Sigmoid colon (tissue), 6 donors: ENCODE measurements at regions not wholly inside any gene's neighbourhood (a gene's known extent, or its start where the extent isn't known, plus 50 kb on each side); places are given as distances from the start of the nearest gene placed in this dataset.
"Not testable (repeated sequence)": the region's sequence is repeated elsewhere in the genome, so short reads cannot be mapped to it uniquely, and the experiment has no call there.

Experiments used
- DNase-seq: peaks from one replicate; pipeline ENCODE4 v3.0.0-alpha.2; 2019
- H3K27ac ChIP-seq, 4 donors: fragments of 200-600 bp; sonication (generic); one replicate each; pipeline ENCODE4 v1.5.1; 2016 to 2019; ENCODE audit warnings: mild to moderate bottlenecking in 1 of 4
- H3K27me3 ChIP-seq, 3 donors: fragments of 200-600 bp; sonication (generic); one replicate each; pipeline ENCODE4 v1.5.1; 2019; ENCODE audit warnings: mild to moderate bottlenecking in 1 of 3
- H3K36me3 ChIP-seq, 4 donors: fragments of 200-600 bp; sonication (generic); one replicate each; pipeline ENCODE4 v1.5.1; 2016 to 2019
- H3K4me1 ChIP-seq, 4 donors: fragments of 200-600 bp; sonication (generic); one replicate each; pipeline ENCODE4 v1.5.1; 2017 to 2019
- H3K4me3 ChIP-seq, 4 donors: fragments of 200-600 bp; sonication (generic); one replicate each; pipeline ENCODE4 v1.5.1; 2017 to 2019; ENCODE audit warnings: mild to moderate bottlenecking in 2 of 4, moderate library complexity in 1 of 4
- H3K9me3 ChIP-seq, 4 donors: fragments of 200-600 bp in 3 of 4; sonication (generic) in 3 of 4; one replicate each; pipeline versions ENCODE4 v1.5.1 to v1.6.1; 2013 to 2019
- EP300 ChIP-seq, 4 donors: sonication (generic); formaldehyde crosslinking; IDR thresholded peaks; one replicate each; pipeline ENCODE4 v1.6.1; 2017; ENCODE audit warnings: antibody characterized with exemption in 4 of 4
- POLR2A ChIP-seq, 2 donors: fragments of 450-650 bp; IDR thresholded peaks; one replicate each; pipeline ENCODE4 v1.6.1; 2016; ENCODE audit warnings: antibody characterized with exemption in 2 of 2, mild to moderate bottlenecking in 2 of 2, moderate library complexity in 2 of 2
- POLR2AphosphoS5 ChIP-seq, 4 donors: sonication (generic); formaldehyde crosslinking; IDR thresholded peaks; one replicate each; pipeline ENCODE4 v1.6.1; 2017; ENCODE audit warnings: antibody characterized with exemption in 4 of 4
- WGBS, 2 donors: extraction: QIAGEN DNeasy Blood & Tissue Kit; methylation state at CpG; one replicate each; pipeline ENCODE4 v1.1.7; 2013; 5-methylcytosine and 5-hydroxymethylcytosine counted together
- intact Hi-C: fragments of 100-400 bp; cut with DNase I; formaldehyde crosslinking; loops from one replicate; pipeline ENCODE4 v1.15.1; 2023
- TF ChIP-seq, protein P1 (sequence below), 4 experiments: fragments of 450-650 bp in 3 of 4; fragments of 200-600 bp in 1 of 4; IDR thresholded peaks; one replicate each; pipeline ENCODE4 v1.5.1; 2016 to 2019; ENCODE audit warnings: antibody characterized with exemption in 4 of 4, mild to moderate bottlenecking in 3 of 4, moderate library complexity in 2 of 4
- donor health status: healthy with polysubstance abuse.
- donor health status: healthy.

GRCh38 chr16:21344361-21344912 lies 66.3 kb upstream of the CRYM start:
- DNase-seq, H3K4me1 ChIP-seq, H3K27me3 ChIP-seq, H3K4me3 ChIP-seq, H3K36me3 ChIP-seq, intact Hi-C loops, H3K9me3 ChIP-seq: not testable (repeated sequence)
- TF ChIP-seq EP300 (IDR thresholded peaks at IDR 0.05) = peak in 3 of 4 donors; percentile 14 to 82 (median 77)
- peak; percentile 37 to 72 (median 48) for TF ChIP-seq POLR2AphosphoS5 (IDR thresholded peaks at IDR 0.05)
- peak overlapping the region in 3 of 4 donors; percentile 34 to 70 (median 70) for H3K27ac ChIP-seq
- WGBS, 2 donors = 92 to 97% methylated on average over 12 of the region's 12 CpGs

DNA sequence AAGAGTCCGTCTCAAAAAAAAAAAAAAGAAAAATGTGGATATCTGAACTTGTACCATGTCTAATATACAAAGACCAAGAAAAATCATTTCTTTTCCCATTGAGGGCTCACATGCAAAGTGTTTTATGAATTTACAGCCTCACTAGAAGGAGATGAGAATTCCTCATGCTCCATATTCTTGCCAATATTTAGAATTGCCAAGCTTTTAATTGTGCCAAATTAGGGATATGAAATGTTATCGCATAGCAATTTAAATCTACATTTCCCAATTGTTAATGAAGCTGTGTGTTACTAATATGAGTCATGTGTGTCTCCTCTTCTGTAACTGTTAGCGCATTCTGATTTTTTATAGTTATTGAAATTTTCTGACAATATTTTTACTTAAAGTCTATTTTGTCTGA lies 63.0 kb upstream of the CRYM start:
- Histone ChIP-seq H3K4me1 (peaks cover 0 to 5% (median 0%) of the 10 kb centered on the region in 4 donors), H3K4me3 (no peak overlapping the region), H3K27me3 (no peaks in the 10 kb centered on the region), H3K27ac (no peak overlapping the region), H3K36me3 (no peaks in the 10 kb centered on the region), H3K9me3 (no peaks in the 10 kb centered on the region)
- no peak for DNase-seq
- 94 to 97% methylated on average over 3 of the region's 3 CpGs for WGBS, 2 donors
- intact Hi-C loops = no loop called here
- no peak for TF ChIP-seq POLR2AphosphoS5 (IDR thresholded peaks at IDR 0.05)
- no peak for TF ChIP-seq EP300 (IDR thresholded peaks at IDR 0.05)
- TF ChIP-seq, protein P1, sequence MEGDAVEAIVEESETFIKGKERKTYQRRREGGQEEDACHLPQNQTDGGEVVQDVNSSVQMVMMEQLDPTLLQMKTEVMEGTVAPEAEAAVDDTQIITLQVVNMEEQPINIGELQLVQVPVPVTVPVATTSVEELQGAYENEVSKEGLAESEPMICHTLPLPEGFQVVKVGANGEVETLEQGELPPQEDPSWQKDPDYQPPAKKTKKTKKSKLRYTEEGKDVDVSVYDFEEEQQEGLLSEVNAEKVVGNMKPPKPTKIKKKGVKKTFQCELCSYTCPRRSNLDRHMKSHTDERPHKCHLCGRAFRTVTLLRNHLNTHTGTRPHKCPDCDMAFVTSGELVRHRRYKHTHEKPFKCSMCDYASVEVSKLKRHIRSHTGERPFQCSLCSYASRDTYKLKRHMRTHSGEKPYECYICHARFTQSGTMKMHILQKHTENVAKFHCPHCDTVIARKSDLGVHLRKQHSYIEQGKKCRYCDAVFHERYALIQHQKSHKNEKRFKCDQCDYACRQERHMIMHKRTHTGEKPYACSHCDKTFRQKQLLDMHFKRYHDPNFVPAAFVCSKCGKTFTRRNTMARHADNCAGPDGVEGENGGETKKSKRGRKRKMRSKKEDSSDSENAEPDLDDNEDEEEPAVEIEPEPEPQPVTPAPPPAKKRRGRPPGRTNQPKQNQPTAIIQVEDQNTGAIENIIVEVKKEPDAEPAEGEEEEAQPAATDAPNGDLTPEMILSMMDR (IDR thresholded peaks at IDR 0.05) = no peak
- TF ChIP-seq POLR2A (IDR thresholded peaks at IDR 0.05) = no peak

GRCh38 chr16:21339941-21340340 lies 61.9 kb upstream of the CRYM start:
- H3K9me3 ChIP-seq = no peaks in the 10 kb centered on the region
- intact Hi-C loops = no loop called here
- TF ChIP-seq POLR2AphosphoS5 (IDR thresholded peaks at IDR 0.05) (no peak), POLR2A (IDR thresholded peaks at IDR 0.05) (no peak), EP300 (IDR thresholded peaks at IDR 0.05) (no peak)
- TF ChIP-seq, protein P1 (IDR thresholded peaks at IDR 0.05) = no peak

GRCh38 chr16:21339269-21339641 lies 61.2 kb upstream of the CRYM start:
- H3K27me3 ChIP-seq = no peaks in the 10 kb centered on the region
- H3K4me3 ChIP-seq = no peak overlapping the region
- no peaks in the 10 kb centered on the region for H3K4me1 ChIP-seq
- DNase-seq = no peak
- H3K9me3 ChIP-seq = no peaks in the 10 kb centered on the region
- intact Hi-C loops = no loop called here
- 40 to 91% methylated on average over 4 of the region's 4 CpGs for WGBS, 2 donors
- no peaks in the 10 kb centered on the region for H3K36me3 ChIP-seq
- TF ChIP-seq POLR2AphosphoS5 (IDR thresholded peaks at IDR 0.05) (no peak), EP300 (IDR thresholded peaks at IDR 0.05) (no peak)
- H3K27ac ChIP-seq = no peak overlapping the region

More at GRCh38 chr16:21339941-21340340, 61.9 kb upstream of the CRYM start:
- Histone ChIP-seq H3K4me3 (no peak overlapping the region), H3K4me1 (peaks cover 0 to 4% (median 0%) of the 10 kb centered on the region in 4 donors), H3K27ac (no peak overlapping the region), H3K27me3 (no peaks in the 10 kb centered on the region), H3K36me3 (no peaks in the 10 kb centered on the region)
- no peak for DNase-seq

GRCh38 chr16:21338537-21339268 lies 60.6 kb upstream of the CRYM start:
- H3K36me3 ChIP-seq = no peaks in the 10 kb centered on the region
- H3K4me3 ChIP-seq = no peak overlapping the region
- 19 to 67% methylated on average over 6 of the region's 6 CpGs for WGBS, 2 donors
- no peaks in the 10 kb centered on the region for H3K9me3 ChIP-seq
- no peaks in the 10 kb centered on the region for H3K27me3 ChIP-seq
- no peak for DNase-seq
- no peaks in the 10 kb centered on the region for H3K4me1 ChIP-seq
- H3K27ac ChIP-seq = no peak overlapping the region
- intact Hi-C loops = no loop called here
- no peak for TF ChIP-seq POLR2AphosphoS5 (IDR thresholded peaks at IDR 0.05)
- TF ChIP-seq EP300 (IDR thresholded peaks at IDR 0.05) = no peak
- TF ChIP-seq, protein P1 (IDR thresholded peaks at IDR 0.05) = no peak
- TF ChIP-seq POLR2A (IDR thresholded peaks at IDR 0.05) = no peak
